Testis (tissue), 2 donors: ENCODE measurements at regions not wholly inside any gene's neighbourhood (a gene's known extent, or its start where the extent isn't known, plus 50 kb on each side); places are given as distances from the start of the nearest gene placed in this dataset.
A peak's percentile ranks its signal among the peaks of the same experiment; 100 is the strongest.

Source experiments
- DNase-seq: peaks from one replicate; pipeline ENCODE4 v3.0.0-alpha.2; 2019
- H3K27ac ChIP-seq, 2 donors: fragments of 200-600 bp; sonication (generic); one replicate each; pipeline ENCODE4 v1.5.1; 2019
- H3K27me3 ChIP-seq: fragments of 200-600 bp; sonication (generic); one replicate; pipeline ENCODE4 v1.5.1; 2019
- H3K36me3 ChIP-seq: fragments of 200-600 bp; sonication (generic); one replicate; pipeline ENCODE4 v1.5.1; 2017; ENCODE audit warnings: low read depth; ENCODE audit errors: missing control alignments
- H3K4me1 ChIP-seq: fragments of 200-600 bp; sonication (generic); one replicate; pipeline ENCODE4 v1.5.1; 2019
- H3K4me3 ChIP-seq, 2 donors: fragments of 200-600 bp; sonication (generic); one replicate each; pipeline ENCODE4 v1.5.1; 2017 to 2019
- H3K9me3 ChIP-seq: fragments of 200-600 bp; sonication (generic); one replicate; pipeline ENCODE4 v1.5.1; 2017
- POLR2A ChIP-seq: fragments of 450-650 bp; IDR thresholded peaks from one replicate; pipeline ENCODE4 v1.6.1; 2017; ENCODE audit warnings: antibody characterized with exemption, mild to moderate bottlenecking, moderate library complexity
- WGBS, 2 donors: methylation state at CpG; one replicate each; pipeline ENCODE4 v1.1.5; 2018; 5-methylcytosine and 5-hydroxymethylcytosine counted together
- intact Hi-C: fragments of 100-400 bp; cut with DNase I; formaldehyde crosslinking; loops from one replicate; pipeline ENCODE4 v1.15.1; 2023; ENCODE audit warnings: low total_unique reads
- TF ChIP-seq, protein P1 (sequence below), 3 experiments: fragments of 450-650 bp in 2 of 3; fragments of 200-600 bp in 1 of 3; sonication (generic) in 1 of 3; IDR thresholded peaks; one replicate each; pipeline ENCODE4 v1.5.1; 2016 to 2019; ENCODE audit warnings: antibody characterized with exemption in 3 of 3, mild to moderate bottlenecking in 2 of 3, moderate library complexity in 1 of 3

DNA sequence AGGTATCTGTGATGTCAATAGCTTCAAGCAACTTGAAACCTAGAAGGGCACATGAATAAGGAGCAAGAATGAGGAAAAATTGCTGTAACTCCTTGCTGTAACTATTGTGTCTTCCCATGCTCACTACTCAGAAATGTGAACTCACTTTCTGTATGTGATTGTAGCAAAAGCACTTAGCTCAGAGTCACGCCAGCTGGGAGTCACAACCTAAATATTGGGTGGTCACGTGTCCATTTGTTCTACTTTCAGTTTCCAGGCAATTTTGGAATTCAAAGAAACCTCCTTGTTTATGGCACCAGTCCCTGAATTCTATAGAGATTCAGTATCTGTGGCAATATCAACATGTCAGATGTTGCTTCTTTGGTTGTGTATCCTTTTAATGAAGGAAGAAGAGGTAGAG is 241.6 kb upstream of the AZI2 start:
- no peaks in the 10 kb centered on the region for H3K27me3 ChIP-seq
- no peak overlapping the region for H3K27ac ChIP-seq
- WGBS, 2 donors: 88 to 89% methylated on average over 2 of the region's 2 CpGs
- H3K4me3 ChIP-seq: no peak overlapping the region
- DNase-seq: no peak
- intact Hi-C loops: no loop called here
- no peaks in the 10 kb centered on the region for H3K36me3 ChIP-seq
- no peaks in the 10 kb centered on the region for H3K4me1 ChIP-seq
- no peak for TF ChIP-seq POLR2A
- TF ChIP-seq, protein P1, sequence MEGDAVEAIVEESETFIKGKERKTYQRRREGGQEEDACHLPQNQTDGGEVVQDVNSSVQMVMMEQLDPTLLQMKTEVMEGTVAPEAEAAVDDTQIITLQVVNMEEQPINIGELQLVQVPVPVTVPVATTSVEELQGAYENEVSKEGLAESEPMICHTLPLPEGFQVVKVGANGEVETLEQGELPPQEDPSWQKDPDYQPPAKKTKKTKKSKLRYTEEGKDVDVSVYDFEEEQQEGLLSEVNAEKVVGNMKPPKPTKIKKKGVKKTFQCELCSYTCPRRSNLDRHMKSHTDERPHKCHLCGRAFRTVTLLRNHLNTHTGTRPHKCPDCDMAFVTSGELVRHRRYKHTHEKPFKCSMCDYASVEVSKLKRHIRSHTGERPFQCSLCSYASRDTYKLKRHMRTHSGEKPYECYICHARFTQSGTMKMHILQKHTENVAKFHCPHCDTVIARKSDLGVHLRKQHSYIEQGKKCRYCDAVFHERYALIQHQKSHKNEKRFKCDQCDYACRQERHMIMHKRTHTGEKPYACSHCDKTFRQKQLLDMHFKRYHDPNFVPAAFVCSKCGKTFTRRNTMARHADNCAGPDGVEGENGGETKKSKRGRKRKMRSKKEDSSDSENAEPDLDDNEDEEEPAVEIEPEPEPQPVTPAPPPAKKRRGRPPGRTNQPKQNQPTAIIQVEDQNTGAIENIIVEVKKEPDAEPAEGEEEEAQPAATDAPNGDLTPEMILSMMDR (IDR thresholded peaks at IDR 0.05): no peak
- H3K9me3 ChIP-seq: no peaks in the 10 kb centered on the region

DNA sequence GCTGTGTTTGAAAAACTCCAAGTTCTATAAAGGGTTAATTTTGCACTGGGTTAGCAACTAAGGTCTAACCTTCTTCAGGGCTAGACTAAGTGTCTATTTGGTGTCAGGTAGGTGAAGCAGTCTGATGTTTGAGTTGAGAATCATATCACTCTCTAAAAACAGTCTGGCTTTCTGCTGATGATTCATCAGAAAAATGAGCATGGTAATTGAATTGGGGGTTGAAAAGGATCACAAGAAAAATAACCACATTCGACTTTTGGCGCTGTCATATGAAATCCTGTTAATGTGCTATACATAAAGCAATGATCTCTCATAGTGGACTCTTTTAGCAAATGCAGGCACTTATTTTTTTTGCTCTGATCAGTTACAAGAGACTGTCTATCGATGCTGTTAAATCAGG is 242.2 kb upstream of the AZI2 start:
- Histone ChIP-seq H3K27ac (no peak overlapping the region), H3K36me3 (no peaks in the 10 kb centered on the region), H3K9me3 (no peaks in the 10 kb centered on the region), H3K27me3 (no peaks in the 10 kb centered on the region), H3K4me1 (no peaks in the 10 kb centered on the region), H3K4me3 (no peak overlapping the region)
- no peak for DNase-seq
- 59 to 93% methylated on average over 3 of the region's 3 CpGs for WGBS, 2 donors
- intact Hi-C loops: no loop called here
- TF ChIP-seq POLR2A: no peak
- TF ChIP-seq, protein P1 (IDR thresholded peaks at IDR 0.05): no peak

DNA sequence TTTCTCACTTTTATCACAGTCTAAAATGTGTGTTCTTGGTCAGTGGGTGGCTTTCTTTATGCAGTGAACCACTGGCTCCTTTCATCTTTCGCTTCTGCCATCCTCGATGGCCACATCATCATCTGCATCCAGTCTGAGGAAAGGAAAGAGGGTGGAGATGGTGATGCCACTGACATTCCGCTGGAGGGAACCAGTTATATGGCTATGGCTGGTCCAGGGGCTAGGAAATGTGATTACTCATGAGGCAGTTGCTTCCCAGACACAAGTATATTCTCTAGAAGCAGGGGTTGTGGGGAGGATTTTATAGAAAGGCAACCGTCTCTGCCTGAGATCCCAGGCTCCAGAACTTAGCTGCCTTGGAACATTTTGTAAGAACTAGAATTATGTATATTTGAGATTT is 246.7 kb upstream of the AZI2 start:
- no peak for TF ChIP-seq POLR2A
- TF ChIP-seq, protein P1 (IDR thresholded peaks at IDR 0.05): no peak
- H3K4me3 ChIP-seq: no peak overlapping the region
- H3K4me1 ChIP-seq: no peaks in the 10 kb centered on the region
- intact Hi-C loops: no loop called here
- 91 to 92% methylated on average over 4 of the region's 4 CpGs for WGBS, 2 donors
- no peaks in the 10 kb centered on the region for H3K27me3 ChIP-seq
- no peak overlapping the region for H3K27ac ChIP-seq
- no peak for DNase-seq
- no peaks in the 10 kb centered on the region for H3K36me3 ChIP-seq
- H3K9me3 ChIP-seq: no peaks in the 10 kb centered on the region

DNA sequence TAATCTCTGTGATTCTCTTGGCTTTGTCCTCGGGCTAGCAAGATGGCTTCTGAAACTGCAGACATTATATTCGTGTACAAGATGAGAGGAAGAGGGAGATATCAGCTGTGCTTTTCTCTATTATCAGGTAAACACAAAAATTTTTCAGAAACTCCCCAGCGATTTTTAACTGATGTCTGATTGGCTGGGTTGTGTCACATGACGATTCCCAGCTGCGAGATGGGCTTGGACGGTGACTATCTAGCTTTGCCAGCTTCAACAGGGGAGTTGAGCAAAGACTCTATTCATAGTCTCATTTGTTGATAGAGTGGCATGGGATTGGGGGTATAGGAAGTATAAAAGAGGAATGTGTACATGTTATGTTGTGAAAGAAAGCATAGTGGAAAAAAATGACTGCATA is 248.8 kb upstream of the AZI2 start:
- peak overlapping the region in 1 of 2 donors; percentile 2 for H3K4me3 ChIP-seq
- TF ChIP-seq, protein P1 (IDR thresholded peaks at IDR 0.05): no peak
- TF ChIP-seq POLR2A: no peak
- H3K4me1 ChIP-seq: no peaks in the 10 kb centered on the region
- intact Hi-C loops: no loop called here
- H3K27ac ChIP-seq: no peak overlapping the region
- DNase-seq: no peak
- WGBS, 2 donors: 77 to 78% methylated on average over 6 of the region's 6 CpGs
- no peaks in the 10 kb centered on the region for H3K27me3 ChIP-seq
- no peaks in the 10 kb centered on the region for H3K36me3 ChIP-seq
- H3K9me3 ChIP-seq: no peaks in the 10 kb centered on the region

DNA sequence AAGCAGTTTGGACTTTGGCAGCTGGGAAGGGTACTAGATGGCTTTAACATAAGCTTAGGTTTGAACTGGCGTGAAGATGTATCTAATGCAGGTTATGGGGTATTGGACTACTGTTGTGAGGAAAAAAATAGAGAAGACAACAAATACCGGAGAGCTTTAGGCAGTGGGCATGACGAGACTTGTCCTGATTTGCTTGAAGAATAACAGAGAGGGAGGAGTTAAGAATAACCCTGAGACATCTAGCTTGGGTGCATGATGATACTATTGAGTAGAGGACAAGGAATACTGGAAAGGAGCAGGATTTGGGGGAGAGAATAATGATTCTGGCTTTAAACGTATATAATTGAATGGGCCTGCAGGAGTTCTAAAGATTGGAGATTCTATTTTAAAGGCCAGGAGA is 249.5 kb upstream of the AZI2 start:
- Histone ChIP-seq H3K36me3 (no peaks in the 10 kb centered on the region), H3K27ac (no peak overlapping the region), H3K4me1 (no peaks in the 10 kb centered on the region), H3K9me3 (no peaks in the 10 kb centered on the region), H3K4me3 (no peak overlapping the region), H3K27me3 (no peaks in the 10 kb centered on the region)
- intact Hi-C loops: no loop called here
- DNase-seq: no peak
- 79 to 85% methylated on average over 4 of the region's 4 CpGs for WGBS, 2 donors
- TF ChIP-seq POLR2A: no peak
